NCI-H510A treated with DMSO at 0.1 percent for 48 hours (cell line): ENCODE measurements at regions not wholly inside any gene's neighbourhood (a gene's known extent, or its start where the extent isn't known, plus 50 kb on each side); places are given as distances from the start of the nearest gene placed in this dataset.
"Not testable (repeated sequence)": the region's sequence is repeated elsewhere in the genome, so short reads cannot be mapped to it uniquely, and the experiment has no call there.

Source experiments
- DNase-seq: peaks from one replicate; lab custom pipeline; 2025; lab: John Stamatoyannopoulos, UW

DNA sequence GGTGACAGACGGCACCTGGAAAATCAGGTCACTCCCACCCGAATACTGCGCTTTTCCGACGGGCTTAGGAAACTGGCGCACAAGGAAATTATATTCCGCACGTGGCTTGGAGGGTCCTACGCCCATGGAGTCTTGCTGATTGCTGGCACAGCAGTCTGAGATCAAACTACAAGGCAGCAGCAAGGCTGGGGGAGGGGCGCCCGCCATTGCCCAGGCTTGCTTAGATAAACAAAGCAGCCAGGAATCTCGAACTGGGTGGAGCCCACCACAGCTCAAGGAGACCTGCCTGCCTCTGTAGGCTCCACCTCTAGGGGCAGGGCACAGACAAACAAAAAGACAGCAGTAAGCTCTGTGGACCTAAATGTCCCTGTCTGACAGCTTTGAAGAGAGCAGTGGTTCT is 394.3 kb downstream of the PTH2R start:
- not testable (repeated sequence) for DNase-seq

GRCh38 chr2:208807756-208808155 is 401.2 kb downstream of the PTH2R start:
- no peak for DNase-seq

DNA sequence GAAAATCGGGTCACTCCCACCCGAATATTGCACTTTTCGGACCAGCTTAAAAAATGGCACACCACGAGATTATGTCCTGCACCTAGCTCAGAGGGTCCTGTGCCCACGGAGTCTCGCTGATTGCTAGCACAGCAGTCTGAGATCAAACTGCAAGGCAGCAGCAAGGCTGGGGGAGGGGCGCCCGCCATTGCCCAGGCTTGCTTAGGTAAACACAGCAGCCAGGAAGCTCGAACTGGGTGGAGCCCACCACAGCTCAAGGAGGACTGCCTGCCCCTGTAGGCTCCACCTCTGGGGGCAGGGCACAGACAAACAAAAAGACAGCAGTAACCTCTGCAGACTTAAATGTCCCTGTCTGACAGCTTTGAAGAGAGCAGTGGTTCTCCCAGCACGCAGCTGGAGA is 405.3 kb downstream of the PTH2R start:
- not testable (repeated sequence) for DNase-seq

- DNase-seq, result peak; percentile 25
These were observed 412.6 kb downstream of the PTH2R start for GRCh38 chr2:208819190-208819589.

GRCh38 chr2:208820014-208820688 is 413.6 kb downstream of the PTH2R start:
- peak; percentile 52 for DNase-seq

DNA sequence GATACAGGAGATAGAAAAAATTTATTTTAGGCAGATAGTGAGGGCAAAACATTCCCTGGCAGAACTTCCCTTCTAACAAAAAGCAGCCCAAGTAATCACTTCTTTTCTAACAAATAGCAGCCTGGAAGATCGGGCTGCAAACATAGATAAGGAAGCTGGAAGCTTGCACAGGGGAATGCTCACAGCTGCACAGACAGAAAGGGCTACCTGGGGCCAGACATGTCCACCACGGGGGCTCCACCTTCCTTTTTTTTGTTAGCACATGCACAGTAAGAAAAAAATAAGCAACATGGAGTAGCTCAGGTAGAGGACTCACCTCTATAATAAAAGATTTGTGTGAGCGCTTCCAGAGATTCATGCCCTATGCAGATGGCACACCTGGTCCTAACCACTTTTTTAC is 420.5 kb downstream of the PTH2R start:
- no peak for DNase-seq

- DNase-seq, result no peak
These were observed 421.1 kb downstream of the PTH2R start for GRCh38 chr2:208827549-208828221.

- no peak for DNase-seq
These were observed 423.6 kb downstream of the PTH2R start for GRCh38 chr2:208830203-208830602.

DNA sequence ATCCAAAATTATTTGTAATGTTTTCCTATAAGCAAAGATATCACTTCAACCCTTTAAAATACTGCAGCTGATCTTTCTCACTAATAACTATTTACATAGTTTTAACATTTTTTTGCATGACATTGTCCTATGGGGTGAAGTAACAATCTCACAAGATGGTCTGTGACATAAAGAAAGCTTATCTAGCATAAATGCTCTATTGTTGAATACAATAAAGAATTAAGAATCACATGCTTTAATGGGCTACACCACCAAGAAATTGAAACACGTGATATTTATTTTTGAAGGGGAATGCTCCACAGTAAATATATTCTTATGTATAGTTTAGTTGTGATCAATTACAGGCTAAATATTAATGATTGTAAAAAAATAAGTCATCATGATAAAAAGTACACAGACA is 441.1 kb downstream of the PTH2R start:
- no peak for DNase-seq

GRCh38 chr2:208854717-208855116 is 448.1 kb downstream of the PTH2R start:
- DNase-seq, result no peak

DNA sequence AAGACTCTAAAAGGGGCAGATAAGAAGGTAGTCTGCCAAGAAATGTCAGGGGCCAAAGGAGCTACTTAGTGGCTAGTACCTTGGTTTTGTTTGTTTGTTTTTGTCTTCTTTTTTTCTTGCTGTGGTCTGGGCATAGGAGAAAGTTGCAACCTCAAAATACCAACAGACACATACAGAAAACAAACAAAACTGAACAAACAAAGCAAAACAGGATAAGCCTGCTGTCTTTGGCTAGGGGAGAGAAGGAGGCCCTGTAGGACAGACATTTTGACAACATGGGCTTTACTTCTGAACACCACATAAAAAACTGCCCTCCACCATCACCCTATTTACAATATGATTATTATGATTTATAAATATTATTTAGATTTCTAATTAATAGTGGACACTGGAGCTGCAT is 460.8 kb downstream of the PTH2R start:
- no peak for DNase-seq

- no peak for DNase-seq
These were observed 466.0 kb downstream of the PTH2R start for GRCh38 chr2:208872591-208872990.

GRCh38 chr2:208879666-208880065 is 473.1 kb downstream of the PTH2R start:
- no peak for DNase-seq

GRCh38 chr2:208880171-208880570 is 473.6 kb downstream of the PTH2R start:
- no peak for DNase-seq

DNA sequence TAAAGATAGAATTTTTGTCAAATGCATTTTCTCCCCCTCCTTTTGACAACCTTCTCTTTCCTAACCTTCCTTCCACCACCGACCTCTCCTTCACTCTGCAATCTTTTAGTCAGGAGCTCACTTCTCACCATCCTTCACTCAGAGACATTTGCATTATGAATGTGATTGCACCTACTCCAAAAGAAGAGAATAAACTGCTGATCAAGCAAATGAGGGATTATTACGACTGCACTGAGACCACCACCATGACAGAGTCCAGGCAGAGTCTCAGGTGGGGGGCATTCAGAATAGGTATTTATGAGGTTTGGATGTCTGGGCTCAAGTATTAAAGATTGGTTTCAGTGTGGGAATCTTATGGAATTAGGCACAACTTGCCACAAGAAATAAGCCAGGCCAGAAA is 483.9 kb downstream of the PTH2R start:
- DNase-seq, result no peak

GRCh38 chr2:208892203-208892602 is 485.6 kb downstream of the PTH2R start:
- no peak for DNase-seq

DNA sequence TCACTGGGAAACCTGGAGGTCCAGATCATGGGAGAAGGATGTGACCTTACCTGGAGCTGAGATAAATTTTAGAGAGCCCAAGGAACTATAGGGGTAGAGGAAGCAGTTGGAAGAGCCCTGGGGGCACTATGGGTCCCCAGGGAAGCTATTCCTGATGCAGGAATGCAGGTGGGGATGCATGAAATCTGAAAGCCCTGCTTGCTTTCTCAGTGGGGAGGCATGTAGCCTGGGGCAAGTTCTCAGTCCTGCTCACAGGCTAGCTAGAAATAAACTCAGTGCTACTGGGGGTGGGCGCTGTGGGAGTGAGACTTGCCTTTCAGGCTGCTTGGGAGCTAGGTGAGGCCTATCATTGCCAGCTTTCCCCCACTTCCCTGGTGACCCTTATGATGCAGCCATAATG is 499.7 kb downstream of the PTH2R start:
- no peak for DNase-seq

DNA sequence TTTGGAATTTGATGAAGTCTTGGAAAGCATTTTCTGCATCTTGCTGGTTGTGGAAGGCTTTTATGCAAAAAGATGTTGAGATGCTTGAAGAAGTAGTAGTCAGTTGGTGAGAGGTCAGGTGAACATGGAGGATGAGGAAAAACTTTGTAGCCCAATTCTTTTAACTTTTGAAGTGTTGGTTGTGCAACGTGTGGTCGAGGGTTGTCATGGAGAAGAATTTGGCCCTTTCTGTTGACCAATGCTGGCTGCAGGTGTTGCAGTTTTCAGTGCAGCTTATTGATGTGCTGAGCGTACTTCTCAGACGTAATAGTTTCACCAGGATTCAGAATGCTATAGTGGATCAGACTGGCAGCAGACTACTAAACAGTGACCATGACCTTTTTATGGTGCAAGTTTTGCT is 508.4 kb upstream of the MAP2 start:
- no peak for DNase-seq

GRCh38 chr2:208916881-208917280 is 507.0 kb upstream of the MAP2 start:
- no peak for DNase-seq

GRCh38 chr2:208921358-208921757 is 502.5 kb upstream of the MAP2 start:
- DNase-seq, result not testable (repeated sequence)

DNA sequence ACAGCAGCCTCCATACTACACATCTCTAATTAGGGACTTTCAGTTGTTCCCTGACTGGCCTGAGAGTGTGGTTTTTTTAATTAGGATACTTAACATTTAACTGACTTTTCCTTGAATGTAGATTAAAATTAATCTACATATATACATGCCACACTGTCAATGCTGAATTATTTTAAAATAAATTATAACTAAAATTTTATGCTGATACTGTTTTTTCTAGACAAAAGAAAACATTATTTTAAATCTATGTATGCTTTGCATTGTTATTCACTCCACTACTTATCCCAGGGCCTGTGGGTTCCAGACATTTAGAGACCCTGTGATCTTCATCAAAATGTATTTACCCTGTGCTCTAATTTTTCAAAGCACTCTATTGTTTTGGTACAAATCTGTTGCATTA is 496.0 kb upstream of the MAP2 start:
- no peak for DNase-seq

GRCh38 chr2:208929139-208929864 is 494.5 kb upstream of the MAP2 start:
- no peak for DNase-seq

GRCh38 chr2:208929894-208930427 is 493.9 kb upstream of the MAP2 start:
- no peak for DNase-seq
